AG04450 (cell line): ENCODE measurements at regions not wholly inside any gene's neighbourhood (a gene's known extent, or its start where the extent isn't known, plus 50 kb on each side); places are given as distances from the start of the nearest gene placed in this dataset.
A peak's percentile ranks its signal among the peaks of the same experiment; 100 is the strongest.
"Not testable (repeated sequence)": the region's sequence is repeated elsewhere in the genome, so short reads cannot be mapped to it uniquely, and the experiment has no call there.

Source experiments
- CTCF ChIA-PET: fragments of 300-600, 350-600 bp; formaldehyde crosslinking; extraction: SDS; loops from one replicate; lab custom pipeline; 2022; ENCODE audit warnings: antibody characterized with exemption, inconsistent platforms; lab: Charles Lee
- POLR2A ChIA-PET: fragments of 350-600 bp; formaldehyde crosslinking; extraction: SDS; loops from one replicate; lab custom pipeline; 2021; ENCODE audit warnings: antibody characterized with exemption, inconsistent platforms; lab: Yijun Ruan, JAX
- DNase-seq: peaks from one replicate; pipeline ENCODE4 v3.0.0-alpha.2; 2011; ENCODE audit warnings: low read depth, low spot score
- H3K27ac ChIP-seq: one replicate; pipeline ENCODE4 v1.5.1; 2012; ENCODE audit warnings: low read depth, low read length, control low read depth
- H3K27me3 ChIP-seq: one replicate; pipeline ENCODE4 v1.6.0; 2012; ENCODE audit warnings: low read length; ENCODE audit not compliant: control insufficient read depth, insufficient read depth
- H3K4me3 ChIP-seq: 2 replicates; pipeline ENCODE4 v1.5.1; 2011; ENCODE audit warnings: mild to moderate bottlenecking, low read depth, low read length, control low read depth
- H3K9me3 ChIP-seq: 2 replicates; pipeline ENCODE4 v1.5.1; 2012; ENCODE audit warnings: low read length; ENCODE audit not compliant: control insufficient read depth, insufficient read depth
- TF ChIP-seq, protein P1 (sequence below): IDR thresholded peaks from 2 replicates; pipeline ENCODE4 v1.5.1; 2011; ENCODE audit warnings: low read depth, low read length, control low read depth, inconsistent platforms

- ChIA-PET POLR2A (no interaction called here), CTCF (no interaction called here)
- Histone ChIP-seq H3K27me3 (peaks cover 63% of the 10 kb centered on the region), H3K9me3 (peaks cover 4% of the 10 kb centered on the region; the same call in 1 of the 2 replicates), H3K27ac (no peak overlapping the region), H3K4me3 (no peak overlapping the region)
- DNase-seq, result no peak
- TF ChIP-seq, protein P1, sequence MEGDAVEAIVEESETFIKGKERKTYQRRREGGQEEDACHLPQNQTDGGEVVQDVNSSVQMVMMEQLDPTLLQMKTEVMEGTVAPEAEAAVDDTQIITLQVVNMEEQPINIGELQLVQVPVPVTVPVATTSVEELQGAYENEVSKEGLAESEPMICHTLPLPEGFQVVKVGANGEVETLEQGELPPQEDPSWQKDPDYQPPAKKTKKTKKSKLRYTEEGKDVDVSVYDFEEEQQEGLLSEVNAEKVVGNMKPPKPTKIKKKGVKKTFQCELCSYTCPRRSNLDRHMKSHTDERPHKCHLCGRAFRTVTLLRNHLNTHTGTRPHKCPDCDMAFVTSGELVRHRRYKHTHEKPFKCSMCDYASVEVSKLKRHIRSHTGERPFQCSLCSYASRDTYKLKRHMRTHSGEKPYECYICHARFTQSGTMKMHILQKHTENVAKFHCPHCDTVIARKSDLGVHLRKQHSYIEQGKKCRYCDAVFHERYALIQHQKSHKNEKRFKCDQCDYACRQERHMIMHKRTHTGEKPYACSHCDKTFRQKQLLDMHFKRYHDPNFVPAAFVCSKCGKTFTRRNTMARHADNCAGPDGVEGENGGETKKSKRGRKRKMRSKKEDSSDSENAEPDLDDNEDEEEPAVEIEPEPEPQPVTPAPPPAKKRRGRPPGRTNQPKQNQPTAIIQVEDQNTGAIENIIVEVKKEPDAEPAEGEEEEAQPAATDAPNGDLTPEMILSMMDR, result no peak
These were observed 116.0 kb upstream of the LPCAT1 start for GRCh38 chr5:1639757-1640156.

GRCh38 chr5:1638658-1639400, 115.1 kb upstream of the LPCAT1 start:
- TF ChIP-seq, protein P1, result no peak
- Histone ChIP-seq H3K4me3 (no peak overlapping the region), H3K27ac (no peak overlapping the region), H3K27me3 (peaks cover 60% of the 10 kb centered on the region), H3K9me3 (peaks cover 8% of the 10 kb centered on the region; the same call in 1 of the 2 replicates)
- no peak for DNase-seq
- ChIA-PET CTCF (interaction anchor here (0.6 kb wide), 1 partner anchor 689 kb away, joined by 3 read pairs; no protein-coding TSS in a partner anchor), POLR2A (no interaction called here)

DNA sequence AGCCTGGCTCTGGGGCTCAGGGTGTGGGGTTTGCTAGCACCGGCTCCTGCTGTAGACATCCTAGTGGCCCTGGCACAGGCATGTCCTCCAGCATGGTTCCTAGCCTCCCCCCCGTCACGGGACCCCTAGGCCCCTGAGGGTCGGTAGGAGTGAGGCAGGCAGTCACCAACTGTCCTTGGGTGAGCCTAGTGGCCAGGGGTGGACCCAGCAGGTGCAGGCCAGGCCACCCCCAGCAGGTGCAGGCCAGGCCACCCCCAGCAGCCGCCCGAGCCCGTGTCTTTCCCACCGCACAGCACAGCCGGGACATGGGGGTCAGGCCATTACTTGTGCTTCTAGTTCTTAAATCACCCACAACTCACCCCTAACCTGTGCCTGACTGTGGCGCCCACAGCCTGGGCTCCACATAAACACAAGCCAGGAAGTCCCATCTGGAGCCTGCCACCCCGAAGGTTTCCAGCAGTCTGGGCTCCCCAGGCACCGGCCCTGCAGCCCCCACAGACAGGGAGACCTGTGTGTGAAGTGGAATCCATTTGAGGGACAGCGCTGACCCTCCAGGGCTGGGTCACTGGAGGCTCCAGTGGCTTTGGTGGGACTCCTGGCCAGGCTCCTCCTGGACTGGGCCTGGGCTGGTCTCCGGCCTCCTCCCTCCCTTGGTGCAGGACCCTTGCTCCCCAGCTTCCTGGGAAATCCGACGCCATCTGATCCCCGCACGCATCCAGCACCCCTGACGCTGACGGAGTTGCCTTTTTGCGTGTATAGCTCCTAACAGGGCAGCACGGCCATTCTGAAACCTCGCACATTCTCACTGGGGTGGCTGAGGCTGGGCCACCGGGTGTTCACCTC, 114.1 kb upstream of the LPCAT1 start:
- no peak overlapping the region for H3K4me3 ChIP-seq
- CTCF ChIA-PET, result interaction anchor here (0.6 kb wide), 1 partner anchor 688 kb away, joined by 3 read pairs; no protein-coding TSS in a partner anchor
- H3K9me3 ChIP-seq, result peaks cover 8% of the 10 kb centered on the region; the same call in 1 of the 2 replicates
- TF ChIP-seq, protein P1, result no peak
- H3K27me3 ChIP-seq, result peaks cover 53% of the 10 kb centered on the region
- DNase-seq, result no peak
- no peak overlapping the region for H3K27ac ChIP-seq
- POLR2A ChIA-PET, result no interaction called here

- no peak overlapping the region for H3K27ac ChIP-seq
- no peak overlapping the region for H3K4me3 ChIP-seq
- peaks cover 46% of the 10 kb centered on the region for H3K27me3 ChIP-seq
- peaks cover 8% of the 10 kb centered on the region; the same call in 1 of the 2 replicates for H3K9me3 ChIP-seq
- CTCF ChIA-PET, result no interaction called here
- TF ChIP-seq, protein P1, result no peak
- no peak for DNase-seq
- POLR2A ChIA-PET, result no interaction called here
These were observed 113.3 kb upstream of the LPCAT1 start for GRCh38 chr5:1636981-1637638.

DNA sequence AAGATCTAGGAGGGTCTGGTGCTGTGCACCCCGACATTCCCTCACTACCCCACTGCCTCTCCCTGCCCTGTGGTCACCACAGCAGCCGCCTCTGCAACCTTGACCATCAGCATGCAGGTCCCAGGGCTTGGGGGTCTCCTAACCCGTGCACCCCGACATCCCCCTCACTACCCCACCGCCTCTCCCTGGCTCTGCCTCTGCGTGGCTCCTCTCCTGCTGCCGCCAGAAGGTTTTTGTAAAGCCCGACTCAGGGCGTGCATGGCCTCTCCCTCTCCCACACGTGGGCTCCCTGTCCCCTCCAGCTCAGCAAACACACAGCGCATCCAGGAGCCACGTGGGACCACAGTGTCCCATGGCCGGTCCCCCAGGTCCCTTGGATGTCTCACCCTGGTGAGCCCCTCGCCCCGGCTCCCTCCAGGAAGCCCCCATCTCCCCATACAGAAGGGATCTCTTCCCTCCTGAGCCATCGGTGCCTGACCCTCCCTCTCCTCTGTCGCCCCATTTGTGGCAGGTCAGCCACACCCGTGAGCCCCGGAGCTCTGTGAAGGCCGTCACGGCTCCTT, 112.5 kb upstream of the LPCAT1 start:
- H3K9me3 ChIP-seq, H3K27ac ChIP-seq, DNase-seq, POLR2A ChIA-PET, CTCF ChIA-PET, H3K4me3 ChIP-seq: not testable (repeated sequence)
- peaks cover 44% of the 10 kb centered on the region for H3K27me3 ChIP-seq

DNA sequence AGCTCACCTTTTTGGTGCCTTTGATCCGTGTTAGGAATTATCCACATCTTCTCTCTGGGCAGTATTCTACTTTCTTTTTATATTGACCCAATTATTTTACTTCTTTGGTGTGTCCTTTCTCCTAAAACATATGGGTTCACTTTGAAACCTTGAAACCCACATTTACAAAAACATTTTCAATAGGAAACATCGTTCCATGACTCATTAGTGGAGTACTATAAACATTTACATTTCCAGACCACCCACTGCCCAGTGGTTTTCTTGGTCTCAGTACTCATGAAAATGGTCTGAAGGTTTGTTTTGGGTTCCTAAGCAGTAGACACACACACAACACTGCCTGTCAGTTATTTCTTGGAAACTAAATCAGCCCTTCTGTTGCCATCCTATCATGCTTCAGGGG, 111.7 kb upstream of the LPCAT1 start:
- peak; percentile 4 for DNase-seq
- peaks cover 48% of the 10 kb centered on the region for H3K27me3 ChIP-seq
- CTCF ChIA-PET, H3K27ac ChIP-seq, POLR2A ChIA-PET, H3K9me3 ChIP-seq, H3K4me3 ChIP-seq: not testable (repeated sequence)
